B cell (primary cell): ENCODE measurements at regions not wholly inside any gene's neighbourhood (a gene's known extent, or its start where the extent isn't known, plus 50 kb on each side); places are given as distances from the start of the nearest gene placed in this dataset.

ENCODE experiments used
- ATAC-seq: fragments of 200-7000 bp; cut with Tn5 transposase; one replicate; pipeline ENCODE4 v1.10.0; 2021; ENCODE audit warnings: low read depth, mild to moderate bottlenecking, moderate number of reproducible peaks, moderate library complexity
- CTCF ChIA-PET: fragments of 350-600 bp; sonication (Branson Sonifier 250); formaldehyde crosslinking; loops from one replicate; lab custom pipeline; 2021; ENCODE audit warnings: antibody characterized with exemption, inconsistent platforms; lab: Charles Lee
- POLR2A ChIA-PET: fragments of 350-600 bp; sonication (Branson Sonifier 250); formaldehyde crosslinking; loops from one replicate; lab custom pipeline; 2021; ENCODE audit warnings: antibody characterized with exemption; lab: Charles Lee
- DNase-seq: peaks from one replicate; pipeline ENCODE4 v3.0.0; 2013
- H2AFZ ChIP-seq: 2 replicates; pipeline ENCODE4 v1.6.1; 2012; ENCODE audit warnings: mild to moderate bottlenecking, low read depth, low read length; ENCODE audit not compliant: insufficient read depth, poor library complexity, severe bottlenecking
- H3K27ac ChIP-seq, 2 donors: 1 replicate in 1 of 2; 2 replicates in 1 of 2; pipeline ENCODE4 v1.5.1; 2012 to 2013; ENCODE audit warnings: low read length in 2 of 2, mild to moderate bottlenecking in 2 of 2, moderate library complexity in 1 of 2
- H3K27me3 ChIP-seq, 4 experiments: fragments of 200-600 bp in 1 of 4; sonication (generic) in 1 of 4; replicated peaks in 1 of 4; 1 replicate in 2 of 4; 2 replicates in 2 of 4; pipeline versions ENCODE4 v1.6.1 to v1.7.0; 2013 to 2016; ENCODE audit warnings: low read length in 3 of 4, mild to moderate bottlenecking in 2 of 4, mixed read lengths in 1 of 4, moderate library complexity in 1 of 4; ENCODE audit not compliant: insufficient read depth in 4 of 4, control insufficient read depth in 3 of 4; ENCODE audit errors: control extremely low read depth in 1 of 4
- H3K36me3 ChIP-seq, 2 experiments: replicated peaks in 1 of 2; 1 replicate in 1 of 2; 2 replicates in 1 of 2; pipeline versions ENCODE4 v1.6.1 to v1.7.1; 2013; ENCODE audit warnings: low read length in 1 of 2; ENCODE audit not compliant: insufficient read depth in 2 of 2, control insufficient read depth in 1 of 2; ENCODE audit errors: control extremely low read depth in 1 of 2, extremely low read depth in 1 of 2
- H3K4me1 ChIP-seq, 2 donors: fragments of 200-600 bp in 1 of 2; sonication (generic) in 1 of 2; 1 replicate in 1 of 2; 2 replicates in 1 of 2; pipeline versions ENCODE4 v1.5.1 to v1.6.1; 2013 to 2017; ENCODE audit warnings: low read length in 2 of 2; ENCODE audit not compliant: control insufficient read depth in 2 of 2, insufficient read depth in 2 of 2
- H3K4me2 ChIP-seq: replicated peaks from 2 replicates; pipeline ENCODE3; 2012; ENCODE audit warnings: mild to moderate bottlenecking, low read depth, low read length; ENCODE audit not compliant: poor library complexity, severe bottlenecking
- H3K4me3 ChIP-seq, 5 experiments: fragments of 200-600 bp in 1 of 5; sonication (generic) in 1 of 5; 1 replicate in 3 of 5; 2 replicates in 2 of 5; pipeline versions ENCODE4 v1.5.1 to v1.7.0; 2011 to 2016; ENCODE audit warnings: low read length in 4 of 5, mild to moderate bottlenecking in 4 of 5, low read depth in 2 of 5, control low read depth in 1 of 5, moderate library complexity in 1 of 5; ENCODE audit not compliant: insufficient read depth in 1 of 5; ENCODE audit errors: control extremely low read depth in 1 of 5, extremely low read depth in 1 of 5
- H3K79me2 ChIP-seq: fragments of 200-600 bp; sonication (generic); one replicate; pipeline ENCODE4 v1.6.0; 2016; ENCODE audit warnings: low read length; ENCODE audit not compliant: control insufficient read depth, insufficient read depth
- H3K9ac ChIP-seq: fragments of 200-600 bp; sonication (generic); 2 replicates; pipeline ENCODE4 v1.6.1; 2017; ENCODE audit warnings: mild to moderate bottlenecking, low read length, moderate library complexity
- H3K9me3 ChIP-seq, 3 donors: one replicate each; pipeline versions ENCODE4 v1.6.1 to v1.7.1; 2013; ENCODE audit warnings: low read length in 2 of 3; ENCODE audit not compliant: control insufficient read depth in 2 of 3, insufficient read depth in 1 of 3; ENCODE audit errors: control extremely low read depth in 1 of 3
- H4K20me1 ChIP-seq: 2 replicates; pipeline ENCODE4 v1.6.0; 2012; ENCODE audit warnings: mild to moderate bottlenecking, low read length; ENCODE audit not compliant: insufficient read depth, control insufficient read depth, poor library complexity, severe bottlenecking
- H3K27ac Mint-ChIP-seq: one replicate; pipeline ENCODE4 v1.8.0; 2021; ENCODE audit warnings: mixed read lengths
- H3K27me3 Mint-ChIP-seq: one replicate; pipeline ENCODE4 v1.8.0; 2021; ENCODE audit warnings: mixed read lengths
- H3K4me1 Mint-ChIP-seq: one replicate; pipeline ENCODE4 v1.8.0; 2021; ENCODE audit warnings: mixed read lengths
- H3K4me3 Mint-ChIP-seq: one replicate; pipeline ENCODE4 v1.8.0; 2021; ENCODE audit warnings: mixed read lengths
- H3K9me3 Mint-ChIP-seq: one replicate; pipeline ENCODE4 v1.8.0; 2022; ENCODE audit warnings: mixed read lengths; ENCODE audit not compliant: insufficient read depth
- CTCF ChIP-seq: fragments of 200-600 bp; IDR thresholded peaks from one replicate; pipeline ENCODE4 v1.8.0; 2022; ENCODE audit warnings: antibody characterized with exemption, mild to moderate bottlenecking
- EZH2 ChIP-seq: IDR thresholded peaks from 2 replicates; pipeline ENCODE4 v1.6.1; 2012; ENCODE audit warnings: borderline replicate concordance, low read depth, mild to moderate bottlenecking, moderate library complexity, low read length; ENCODE audit not compliant: insufficient read depth, poor library complexity, severe bottlenecking
- WGBS: methylation state at CpG from one replicate; pipeline ENCODE4 v1.1.5; 2013; ENCODE audit warnings: missing lambda C conversion rate; ENCODE audit not compliant: insufficient coverage; 5-methylcytosine and 5-hydroxymethylcytosine counted together
- intact Hi-C: fragments of 100-400 bp; cut with micrococcal nuclease; formaldehyde crosslinking; loops from one replicate; pipeline ENCODE4 v1.10.0; 2022

GRCh38 chr14:85235868-85236267 is 294.1 kb upstream of the FLRT2 start:
- no peak overlapping the region for H3K4me2 ChIP-seq
- no peak overlapping the region for H2AFZ ChIP-seq
- H3K9ac ChIP-seq, result no peak overlapping the region
- ChIA-PET CTCF (no interaction called here), POLR2A (no interaction called here)
- intact Hi-C loops, result no loop called here
- Mint-ChIP-seq H3K9me3 (peaks cover 3% of the 10 kb centered on the region), H3K27me3 (no peaks in the 10 kb centered on the region), H3K4me3 (no peak overlapping the region), H3K27ac (no peak overlapping the region), H3K4me1 (no peaks in the 10 kb centered on the region)
- no peaks in the 10 kb centered on the region for H3K36me3 ChIP-seq
- H3K4me1 ChIP-seq, result no peaks in the 10 kb centered on the region
- DNase-seq (no peak), ATAC-seq (no peak)
- no CpG with 5 or more reads among the region's 3 CpGs for WGBS
- H3K79me2 ChIP-seq, result no peaks in the 10 kb centered on the region
- no peaks in the 10 kb centered on the region for H3K27me3 ChIP-seq
- H3K27ac ChIP-seq, result no peak overlapping the region
- H3K4me3 ChIP-seq, result no peak overlapping the region
- TF ChIP-seq EZH2 (no peak), CTCF (no peak)
- H3K9me3 ChIP-seq, result no peaks in the 10 kb centered on the region
- no peaks in the 10 kb centered on the region for H4K20me1 ChIP-seq

GRCh38 chr14:85236296-85236695 is 293.6 kb upstream of the FLRT2 start:
- Histone ChIP-seq H4K20me1 (no peaks in the 10 kb centered on the region), H3K4me2 (no peak overlapping the region), H3K9ac (no peak overlapping the region), H2AFZ (no peak overlapping the region), H3K36me3 (no peaks in the 10 kb centered on the region), H3K9me3 (no peaks in the 10 kb centered on the region), H3K4me1 (no peaks in the 10 kb centered on the region), H3K4me3 (no peak overlapping the region), H3K27ac (no peak overlapping the region), H3K79me2 (no peaks in the 10 kb centered on the region), H3K27me3 (no peaks in the 10 kb centered on the region)
- Mint-ChIP-seq H3K4me3 (no peak overlapping the region), H3K9me3 (peaks cover 3% of the 10 kb centered on the region), H3K27ac (no peak overlapping the region), H3K27me3 (no peaks in the 10 kb centered on the region), H3K4me1 (no peaks in the 10 kb centered on the region)
- POLR2A ChIA-PET, result no interaction called here
- DNase-seq, result no peak
- ATAC-seq, result no peak
- intact Hi-C loops, result no loop called here
- no peak for TF ChIP-seq EZH2
- no peak for TF ChIP-seq CTCF
- WGBS, result no CpG with 5 or more reads among the region's 1 CpG
- CTCF ChIA-PET, result no interaction called here
